HCT116 (cell line): ENCODE measurements at regions not wholly inside any gene's neighbourhood (a gene's known extent, or its start where the extent isn't known, plus 50 kb on each side); places are given as distances from the start of the nearest gene placed in this dataset.

Experiments used
- ATAC-seq: fragments of 200-7000 bp; cut with Tn5 transposase; 2 replicates; pipeline ENCODE4 v1.9.1; 2020; ENCODE audit warnings: mild to moderate bottlenecking, moderate library complexity
- BruUV-seq: library from RNA; stranded (reverse); fragments of 400-500 nt; replicated peaks from 2 replicates; lab custom pipeline; 2021; lab: Mats Ljungman, UMichigan
- CTCF ChIA-PET: fragments of 300-600 bp; sonication (Branson Sonifier 250); formaldehyde crosslinking; loops from one replicate; lab custom pipeline; 2021; ENCODE audit warnings: antibody characterized with exemption; lab: Charles Lee
- POLR2A ChIA-PET: fragments of 300-600, 350-600 bp; sonication (Branson Sonifier 250); formaldehyde crosslinking; loops from one replicate; lab custom pipeline; 2021; ENCODE audit warnings: antibody characterized with exemption; lab: Charles Lee
- RAD21 ChIA-PET, 2 experiments: fragments of 300-600 bp; sonication (Branson Sonifier 250); formaldehyde crosslinking; loops; one replicate each; lab custom pipeline; 2023; ENCODE audit warnings: low total read pairs in 2 of 2; ENCODE audit not compliant: uncharacterized antibody in 2 of 2, unreplicated experiment in 2 of 2, low non-redundant PET in 1 of 2; lab: Charles Lee
- DNase-seq: peaks from one replicate; pipeline ENCODE4 v3.0.0-alpha.2; 2010; ENCODE audit warnings: low read depth, low spot score
- H2AFZ ChIP-seq: fragments of 200-600 bp; shearing (Covaris generic), sonication (generic); 2 replicates; pipeline ENCODE4 v1.6.1; 2017; ENCODE audit warnings: low read depth, mixed run types, mixed read lengths, antibody characterized with exemption, low read length; ENCODE audit not compliant: poor library complexity, severe bottlenecking
- H3K27ac ChIP-seq: 2 replicates; pipeline ENCODE4 v1.5.1; 2012; ENCODE audit warnings: low read depth, low read length
- H3K27me3 ChIP-seq: fragments of 200-600 bp; sonication (generic); 2 replicates; pipeline ENCODE4 v1.6.1; 2016; ENCODE audit warnings: mixed run types, low read length, mixed read lengths; ENCODE audit not compliant: insufficient read depth
- H3K36me3 ChIP-seq, 2 experiments: fragments of 200-500 bp in 1 of 2; fragments of 200-600 bp in 1 of 2; sonication (Bioruptor generic) in 1 of 2; sonication (generic) in 1 of 2; 2 replicates each; pipeline versions ENCODE4 v1.5.1 to v1.6.1; 2014 to 2016; ENCODE audit warnings: low read length in 2 of 2, inconsistent platforms in 1 of 2, mixed read lengths in 1 of 2, mixed run types in 1 of 2; ENCODE audit not compliant: insufficient read depth in 2 of 2, control insufficient read depth in 1 of 2
- H3K4me1 ChIP-seq, 2 experiments: fragments of 200-600 bp in 1 of 2; sonication (generic) in 1 of 2; 2 replicates each; pipeline versions ENCODE4 v1.5.1 to v1.6.1; 2012 to 2017; ENCODE audit warnings: low read length in 2 of 2, inconsistent platforms in 1 of 2, mild to moderate bottlenecking in 1 of 2, mixed read lengths in 1 of 2, mixed run types in 1 of 2, moderate library complexity in 1 of 2; ENCODE audit not compliant: insufficient read depth in 2 of 2, control insufficient read depth in 1 of 2
- H3K4me2 ChIP-seq: fragments of 200-600 bp; sonication (generic); 2 replicates; pipeline ENCODE4 v1.6.1; 2017; ENCODE audit warnings: mixed run types, low read length, mixed read lengths
- H3K4me3 ChIP-seq, 2 experiments: fragments of 200-600 bp in 1 of 2; sonication (generic) in 1 of 2; replicated peaks in 1 of 2; 2 replicates each; pipeline ENCODE4 v1.5.1; 2011 to 2016; ENCODE audit warnings: low read length in 2 of 2, control low read depth in 1 of 2, low read depth in 1 of 2, mild to moderate bottlenecking in 1 of 2, mixed read lengths in 1 of 2, mixed run types in 1 of 2
- H3K79me2 ChIP-seq: fragments of 200-600 bp; sonication (generic); 2 replicates; pipeline ENCODE4 v1.6.1; 2017; ENCODE audit warnings: mild to moderate bottlenecking, mixed run types, low read length, moderate library complexity, mixed read lengths; ENCODE audit not compliant: insufficient read depth
- H3K9ac ChIP-seq: fragments of 200-600 bp; sonication (generic); 2 replicates; pipeline ENCODE4 v1.6.1; 2016; ENCODE audit warnings: low read length, mixed read lengths
- H3K9me2 ChIP-seq: fragments of 200-600 bp; sonication (generic), shearing (Covaris generic); 2 replicates; pipeline ENCODE4 v1.6.1; 2017; ENCODE audit warnings: mixed run types, mild to moderate bottlenecking, moderate library complexity; ENCODE audit not compliant: insufficient read depth
- H3K9me3 ChIP-seq, 2 experiments: fragments of 200-500 bp in 1 of 2; fragments of 200-600 bp in 1 of 2; sonication (Bioruptor generic) in 1 of 2; sonication (generic) in 1 of 2; 2 replicates each; pipeline ENCODE4 v1.6.1; 2014 to 2017; ENCODE audit warnings: low read length in 2 of 2, mixed read lengths in 2 of 2, inconsistent platforms in 1 of 2, low read depth in 1 of 2, mild to moderate bottlenecking in 1 of 2, mixed run types in 1 of 2, moderate library complexity in 1 of 2; ENCODE audit not compliant: control insufficient read depth in 1 of 2, insufficient read depth in 1 of 2
- H4K20me1 ChIP-seq: fragments of 200-600 bp; sonication (generic), shearing (Covaris generic); 2 replicates; pipeline ENCODE4 v1.6.1; 2017; ENCODE audit warnings: mixed run types, mild to moderate bottlenecking, moderate library complexity; ENCODE audit not compliant: insufficient read depth
- ATF3 ChIP-seq: IDR thresholded peaks from 2 replicates; pipeline ENCODE4 v1.6.1; 2012
- CBX3 ChIP-seq: IDR thresholded peaks from 2 replicates; pipeline ENCODE4 v1.6.1; 2012; ENCODE audit warnings: low read depth
- EGR1 ChIP-seq: IDR thresholded peaks from 2 replicates; pipeline ENCODE4 v1.6.1; 2012; ENCODE audit warnings: low read depth
- ELF1 ChIP-seq: IDR thresholded peaks from 2 replicates; pipeline ENCODE4 v1.6.1; 2012; ENCODE audit warnings: low read depth, borderline replicate concordance
- EZH2 ChIP-seq: fragments of 200-600 bp; sonication (generic); IDR thresholded peaks from 2 replicates; pipeline ENCODE4 v1.6.1; 2017; ENCODE audit warnings: antibody characterized with exemption, mixed run types
- FOSL1 ChIP-seq: IDR thresholded peaks from 2 replicates; pipeline ENCODE4 v1.6.1; 2012; ENCODE audit warnings: low read depth
- JUND ChIP-seq: IDR thresholded peaks from 2 replicates; pipeline ENCODE4 v1.6.1; 2012
- MAX ChIP-seq: IDR thresholded peaks from 2 replicates; pipeline ENCODE4 v1.6.1; 2012
- POLR2A ChIP-seq: IDR thresholded peaks from 2 replicates; pipeline ENCODE4 v1.7.0; 2011; ENCODE audit warnings: borderline replicate concordance; ENCODE audit not compliant: insufficient read depth, insufficient read length; ENCODE audit errors: extremely low read depth
- POLR2AphosphoS5 ChIP-seq: IDR thresholded peaks from 2 replicates; pipeline ENCODE4 v1.6.1; 2011; ENCODE audit warnings: mild to moderate bottlenecking, low read depth, low read length, moderate library complexity
- SIN3A ChIP-seq: IDR thresholded peaks from 2 replicates; pipeline ENCODE4 v1.6.1; 2012; ENCODE audit warnings: low read depth
- SP1 ChIP-seq: IDR thresholded peaks from 2 replicates; pipeline ENCODE4 v1.6.1; 2012; ENCODE audit warnings: low read depth
- ZBTB33 ChIP-seq: IDR thresholded peaks from 2 replicates; pipeline ENCODE4 v1.6.1; 2011; ENCODE audit warnings: mild to moderate bottlenecking, low read length, moderate library complexity; ENCODE audit not compliant: insufficient replicate concordance; ENCODE audit errors: extremely low read depth
- ZNF274 ChIP-seq: fragments of 200-500 bp; sonication (Bioruptor generic); IDR thresholded peaks from 2 replicates; pipeline ENCODE4 v1.6.1; 2014; ENCODE audit warnings: mild to moderate bottlenecking, low read depth, low read length, inconsistent platforms
- intact Hi-C: fragments of 100-400 bp; cut with micrococcal nuclease; formaldehyde crosslinking; loops from 2 replicates; pipeline ENCODE4 v1.10.0; 2022
- TF ChIP-seq, protein P1 (sequence below): IDR thresholded peaks from 2 replicates; pipeline ENCODE4 v1.6.1; 2012; ENCODE audit warnings: low read depth

- Histone ChIP-seq H3K4me2 (no peak overlapping the region), H3K36me3 (no peaks in the 10 kb centered on the region), H3K4me3 (no peak overlapping the region), H2AFZ (no peak overlapping the region), H3K4me1 (no peaks in the 10 kb centered on the region), H3K27me3 (no peaks in the 10 kb centered on the region), H3K9ac (no peak overlapping the region), H3K27ac (no peak overlapping the region), H3K9me2 (peaks cover 4% of the 10 kb centered on the region; the same call in 1 of the 2 replicates), H3K9me3 (no peaks in the 10 kb centered on the region), H3K79me2 (no peaks in the 10 kb centered on the region), H4K20me1 (no peaks in the 10 kb centered on the region)
- TF ChIP-seq SIN3A (no peak), ATF3 (no peak), MAX (no peak), FOSL1 (no peak), ELF1 (no peak), EZH2 (no peak), ZNF274 (no peak), POLR2A (no peak), EGR1 (no peak), ZBTB33 (no peak), SP1 (no peak), CBX3 (no peak), POLR2AphosphoS5 (no peak), JUND (no peak)
- TF ChIP-seq, protein P1, sequence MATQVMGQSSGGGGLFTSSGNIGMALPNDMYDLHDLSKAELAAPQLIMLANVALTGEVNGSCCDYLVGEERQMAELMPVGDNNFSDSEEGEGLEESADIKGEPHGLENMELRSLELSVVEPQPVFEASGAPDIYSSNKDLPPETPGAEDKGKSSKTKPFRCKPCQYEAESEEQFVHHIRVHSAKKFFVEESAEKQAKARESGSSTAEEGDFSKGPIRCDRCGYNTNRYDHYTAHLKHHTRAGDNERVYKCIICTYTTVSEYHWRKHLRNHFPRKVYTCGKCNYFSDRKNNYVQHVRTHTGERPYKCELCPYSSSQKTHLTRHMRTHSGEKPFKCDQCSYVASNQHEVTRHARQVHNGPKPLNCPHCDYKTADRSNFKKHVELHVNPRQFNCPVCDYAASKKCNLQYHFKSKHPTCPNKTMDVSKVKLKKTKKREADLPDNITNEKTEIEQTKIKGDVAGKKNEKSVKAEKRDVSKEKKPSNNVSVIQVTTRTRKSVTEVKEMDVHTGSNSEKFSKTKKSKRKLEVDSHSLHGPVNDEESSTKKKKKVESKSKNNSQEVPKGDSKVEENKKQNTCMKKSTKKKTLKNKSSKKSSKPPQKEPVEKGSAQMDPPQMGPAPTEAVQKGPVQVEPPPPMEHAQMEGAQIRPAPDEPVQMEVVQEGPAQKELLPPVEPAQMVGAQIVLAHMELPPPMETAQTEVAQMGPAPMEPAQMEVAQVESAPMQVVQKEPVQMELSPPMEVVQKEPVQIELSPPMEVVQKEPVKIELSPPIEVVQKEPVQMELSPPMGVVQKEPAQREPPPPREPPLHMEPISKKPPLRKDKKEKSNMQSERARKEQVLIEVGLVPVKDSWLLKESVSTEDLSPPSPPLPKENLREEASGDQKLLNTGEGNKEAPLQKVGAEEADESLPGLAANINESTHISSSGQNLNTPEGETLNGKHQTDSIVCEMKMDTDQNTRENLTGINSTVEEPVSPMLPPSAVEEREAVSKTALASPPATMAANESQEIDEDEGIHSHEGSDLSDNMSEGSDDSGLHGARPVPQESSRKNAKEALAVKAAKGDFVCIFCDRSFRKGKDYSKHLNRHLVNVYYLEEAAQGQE, result no peak
- no peak for ATAC-seq
- RAD21 ChIA-PET, result no interaction called here
- intact Hi-C loops, result no loop called here
- CTCF ChIA-PET, result no interaction called here
- POLR2A ChIA-PET, result no interaction called here
- no peak for DNase-seq
- BruUV-seq, result no TSS peak
These were observed 184.0 kb downstream of the IBTK start for GRCh38 chr6:82063574-82063973.
